ENCODE measurements at regions not wholly inside any gene's neighbourhood (a gene's known extent, or its start where the extent isn't known, plus 50 kb on each side); places are given as distances from the start of the nearest gene placed in this dataset.
A peak's percentile ranks its signal among the peaks of the same experiment; 100 is the strongest.

GRCh38 chr13:67841071-67841470 lies 610.9 kb upstream of the PCDH9 start:
- no peaks in the 10 kb centered on the region for H3K79me1 ChIP-seq (ENCODE audit: low read depth, low read length)

GRCh38 chr13:67833564-67833963 lies 603.4 kb upstream of the PCDH9 start:
- no peaks in the 10 kb centered on the region for H3K27me3 ChIP-seq (ENCODE audit: control insufficient read depth in 3 of 3, insufficient read depth in 3 of 3, low read depth in 1 of 3, low read length in 3 of 3)
- no peak overlapping the region for H3K14ac ChIP-seq (ENCODE audit: low read length)
- H3K4me1 ChIP-seq (ENCODE audit: control insufficient read depth in 2 of 2, insufficient read depth in 1 of 2, low read depth in 1 of 2, low read length in 2 of 2) = no peaks in the 10 kb centered on the region
- no peak for DNase-seq (ENCODE audit: low spot score)
- H3K4me3 ChIP-seq (ENCODE audit: low read length in 2 of 2) = no peak overlapping the region
- no peak overlapping the region for H3K27ac ChIP-seq (replicated peaks; ENCODE audit: low read length)
- no peaks in the 10 kb centered on the region for H3K79me1 ChIP-seq (ENCODE audit: low read depth, low read length)
- H2BK15ac ChIP-seq (ENCODE audit: low read length) = no peak overlapping the region
- no peak overlapping the region for H3K18ac ChIP-seq (ENCODE audit: low read length)
- no peak overlapping the region for H4K91ac ChIP-seq (ENCODE audit: low read depth, low read length, poor library complexity)
- no peak overlapping the region for H2AK5ac ChIP-seq (ENCODE audit: low read depth, low read length)
- H3K4ac ChIP-seq (ENCODE audit: low read length) = no peak overlapping the region
- no peak overlapping the region for H3K9ac ChIP-seq (ENCODE audit: low read depth, low read length, poor library complexity)
- no peak overlapping the region for H3K4me2 ChIP-seq (ENCODE audit: insufficient read depth, low read length, poor library complexity, severe bottlenecking)
- no peak overlapping the region for H2BK120ac ChIP-seq (ENCODE audit: low read depth, low read length)
- H2BK12ac ChIP-seq (ENCODE audit: low read length) = no peak overlapping the region
- H2BK5ac ChIP-seq (ENCODE audit: low read length) = no peak overlapping the region
- no peaks in the 10 kb centered on the region for H3K36me3 ChIP-seq (replicated peaks in 1 of 2; ENCODE audit: control insufficient read depth in 2 of 2, insufficient read depth in 2 of 2, low read length in 2 of 2)
- no peak overlapping the region for H4K8ac ChIP-seq (ENCODE audit: low read depth, low read length)
- H3K23ac ChIP-seq (ENCODE audit: low read depth, low read length, poor library complexity) = no peak overlapping the region
- H2AFZ ChIP-seq (ENCODE audit: low read length) = no peak overlapping the region
- peaks cover 0 to 7% of the 10 kb centered on the region in 2 donors for H3K9me3 ChIP-seq (replicated peaks in 1 of 2; ENCODE audit: control insufficient read depth in 2 of 2, insufficient read depth in 1 of 2, low read depth in 1 of 2, low read length in 2 of 2)

More at GRCh38 chr13:67841071-67841470, 610.9 kb upstream of the PCDH9 start:
- H4K91ac ChIP-seq (ENCODE audit: low read depth, low read length, poor library complexity) = no peak overlapping the region
- no peak overlapping the region for H3K4me3 ChIP-seq (ENCODE audit: low read length in 2 of 2)
- H2BK15ac ChIP-seq (ENCODE audit: low read length) = no peak overlapping the region
- H3K23ac ChIP-seq (ENCODE audit: low read depth, low read length, poor library complexity) = no peak overlapping the region
- no peak overlapping the region for H4K8ac ChIP-seq (ENCODE audit: low read depth, low read length)
- no CpG with 5 or more reads among the region's 7 CpGs for WGBS, 2 donors (ENCODE audit: extremely low coverage in 2 of 2, insufficient read length in 2 of 2, insufficient replicate concordance in 1 of 2)
- no peak overlapping the region for H3K18ac ChIP-seq (ENCODE audit: low read length)
- no peaks in the 10 kb centered on the region for H3K36me3 ChIP-seq (replicated peaks in 1 of 2; ENCODE audit: control insufficient read depth in 2 of 2, insufficient read depth in 2 of 2, low read length in 2 of 2)
- no peak overlapping the region for H3K4ac ChIP-seq (ENCODE audit: low read length)
- peak overlapping the region; percentile 29 for H2AFZ ChIP-seq (ENCODE audit: low read length)
- no peak overlapping the region for H3K27ac ChIP-seq (replicated peaks; ENCODE audit: low read length)
- no peak for DNase-seq (ENCODE audit: low spot score)
- no peaks in the 10 kb centered on the region for H3K4me1 ChIP-seq (ENCODE audit: control insufficient read depth in 2 of 2, insufficient read depth in 1 of 2, low read depth in 1 of 2, low read length in 2 of 2)
- no peak overlapping the region for H3K14ac ChIP-seq (ENCODE audit: low read length)
- H2AK5ac ChIP-seq (ENCODE audit: low read depth, low read length) = no peak overlapping the region
- no peak overlapping the region for H2BK120ac ChIP-seq (ENCODE audit: low read depth, low read length)
- no peaks in the 10 kb centered on the region for H3K27me3 ChIP-seq (ENCODE audit: control insufficient read depth in 3 of 3, insufficient read depth in 3 of 3, low read depth in 1 of 3, low read length in 3 of 3)
- peaks cover 4 to 6% of the 10 kb centered on the region in 2 donors for H3K9me3 ChIP-seq (replicated peaks in 1 of 2; ENCODE audit: control insufficient read depth in 2 of 2, insufficient read depth in 1 of 2, low read depth in 1 of 2, low read length in 2 of 2)
- no peak overlapping the region for H2BK12ac ChIP-seq (ENCODE audit: low read length)
- no peak overlapping the region for H3K4me2 ChIP-seq (ENCODE audit: insufficient read depth, low read length, poor library complexity, severe bottlenecking)
- no peak overlapping the region for H2BK5ac ChIP-seq (ENCODE audit: low read length)
- H3K9ac ChIP-seq (ENCODE audit: low read depth, low read length, poor library complexity) = no peak overlapping the region

GRCh38 chr13:67829641-67830040 lies 599.5 kb upstream of the PCDH9 start:
- Histone ChIP-seq H3K14ac (ENCODE audit: low read length) (no peak overlapping the region), H3K4ac (ENCODE audit: low read length) (no peak overlapping the region), H2AK5ac (ENCODE audit: low read depth, low read length) (no peak overlapping the region), H2BK5ac (ENCODE audit: low read length) (no peak overlapping the region), H3K9me3 (replicated peaks in 1 of 2; ENCODE audit: control insufficient read depth in 2 of 2, insufficient read depth in 1 of 2, low read depth in 1 of 2, low read length in 2 of 2) (no peaks in the 10 kb centered on the region), H3K4me1 (ENCODE audit: control insufficient read depth in 2 of 2, insufficient read depth in 1 of 2, low read depth in 1 of 2, low read length in 2 of 2) (no peaks in the 10 kb centered on the region), H4K91ac (ENCODE audit: low read depth, low read length, poor library complexity) (no peak overlapping the region), H4K8ac (ENCODE audit: low read depth, low read length) (no peak overlapping the region), H3K9ac (ENCODE audit: low read depth, low read length, poor library complexity) (no peak overlapping the region), H3K27ac (replicated peaks; ENCODE audit: low read length) (no peak overlapping the region), H3K36me3 (replicated peaks in 1 of 2; ENCODE audit: control insufficient read depth in 2 of 2, insufficient read depth in 2 of 2, low read length in 2 of 2) (no peaks in the 10 kb centered on the region), H2AFZ (ENCODE audit: low read length) (no peak overlapping the region), H3K4me2 (ENCODE audit: insufficient read depth, low read length, poor library complexity, severe bottlenecking) (no peak overlapping the region), H3K4me3 (ENCODE audit: low read length in 2 of 2) (no peak overlapping the region), H3K23ac (ENCODE audit: low read depth, low read length, poor library complexity) (no peak overlapping the region), H2BK15ac (ENCODE audit: low read length) (no peak overlapping the region), H3K79me1 (ENCODE audit: low read depth, low read length) (no peaks in the 10 kb centered on the region), H3K18ac (ENCODE audit: low read length) (no peak overlapping the region), H3K27me3 (ENCODE audit: control insufficient read depth in 3 of 3, insufficient read depth in 3 of 3, low read depth in 1 of 3, low read length in 3 of 3) (no peaks in the 10 kb centered on the region), H2BK12ac (ENCODE audit: low read length) (no peak overlapping the region), H2BK120ac (ENCODE audit: low read depth, low read length) (no peak overlapping the region)
- DNase-seq (ENCODE audit: low spot score) = no peak
- no CpG with 5 or more reads among the region's 3 CpGs for WGBS, 2 donors (ENCODE audit: extremely low coverage in 2 of 2, insufficient read length in 2 of 2, insufficient replicate concordance in 1 of 2)

GRCh38 chr13:67827992-67828391 lies 597.9 kb upstream of the PCDH9 start:
- no peak overlapping the region for H2BK12ac ChIP-seq (ENCODE audit: low read length)
- H3K14ac ChIP-seq (ENCODE audit: low read length) = no peak overlapping the region
- H3K36me3 ChIP-seq (replicated peaks in 1 of 2; ENCODE audit: control insufficient read depth in 2 of 2, insufficient read depth in 2 of 2, low read length in 2 of 2) = no peaks in the 10 kb centered on the region
- DNase-seq (ENCODE audit: low spot score) = no peak
- no peak overlapping the region for H3K9ac ChIP-seq (ENCODE audit: low read depth, low read length, poor library complexity)
- no peak overlapping the region for H4K8ac ChIP-seq (ENCODE audit: low read depth, low read length)
- H2BK5ac ChIP-seq (ENCODE audit: low read length) = no peak overlapping the region
- H3K23ac ChIP-seq (ENCODE audit: low read depth, low read length, poor library complexity) = no peak overlapping the region
- no peaks in the 10 kb centered on the region for H3K79me1 ChIP-seq (ENCODE audit: low read depth, low read length)
- H3K9me3 ChIP-seq (replicated peaks in 1 of 2; ENCODE audit: control insufficient read depth in 2 of 2, insufficient read depth in 1 of 2, low read depth in 1 of 2, low read length in 2 of 2) = no peaks in the 10 kb centered on the region
- H3K4me1 ChIP-seq (ENCODE audit: control insufficient read depth in 2 of 2, insufficient read depth in 1 of 2, low read depth in 1 of 2, low read length in 2 of 2) = no peaks in the 10 kb centered on the region
- no peak overlapping the region for H2BK120ac ChIP-seq (ENCODE audit: low read depth, low read length)
- H2BK15ac ChIP-seq (ENCODE audit: low read length) = no peak overlapping the region
- H2AFZ ChIP-seq (ENCODE audit: low read length) = no peak overlapping the region
- H3K27ac ChIP-seq (replicated peaks; ENCODE audit: low read length) = no peak overlapping the region
- H3K4me3 ChIP-seq (ENCODE audit: low read length in 2 of 2) = no peak overlapping the region
- no peak overlapping the region for H3K4ac ChIP-seq (ENCODE audit: low read length)
- H2AK5ac ChIP-seq (ENCODE audit: low read depth, low read length) = no peak overlapping the region
- no peak overlapping the region for H3K18ac ChIP-seq (ENCODE audit: low read length)
- H3K27me3 ChIP-seq (ENCODE audit: control insufficient read depth in 3 of 3, insufficient read depth in 3 of 3, low read depth in 1 of 3, low read length in 3 of 3) = no peaks in the 10 kb centered on the region
- no peak overlapping the region for H4K91ac ChIP-seq (ENCODE audit: low read depth, low read length, poor library complexity)
- H3K4me2 ChIP-seq (ENCODE audit: insufficient read depth, low read length, poor library complexity, severe bottlenecking) = no peak overlapping the region
